ENCODE measurements at regions not wholly inside any gene's neighbourhood (a gene's known extent, or its start where the extent isn't known, plus 50 kb on each side); places are given as distances from the start of the nearest gene placed in this dataset.

DNA sequence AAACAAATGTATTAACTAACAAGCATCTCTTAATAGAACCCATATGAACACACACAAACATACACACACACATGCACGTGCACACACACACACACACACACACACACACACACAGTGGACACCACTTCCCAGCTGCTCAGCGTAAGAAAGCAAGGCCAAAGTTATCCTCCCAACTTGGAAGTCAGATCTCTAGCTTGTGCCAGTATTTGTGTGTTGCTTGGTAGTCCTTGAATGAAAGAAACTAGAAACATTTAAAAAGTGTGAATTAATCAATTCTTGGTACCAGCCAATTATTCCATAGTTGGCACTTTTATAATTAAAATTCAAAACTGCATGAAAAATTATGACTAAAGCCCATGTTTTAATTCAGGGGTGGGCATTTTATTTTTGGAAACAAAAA lies 178.1 kb downstream of the TMEM161B start:
- DNase-seq = no peak
- no peaks in the 10 kb centered on the region for H3K9me3 ChIP-seq
- intact Hi-C loops (cut with micrococcal nuclease; ENCODE audit: unreplicated experiment) = no loop called here
- H3K27me3 ChIP-seq (replicated peaks; ENCODE audit: control insufficient read depth, insufficient read depth, low read length) = no peaks in the 10 kb centered on the region
- Mint-ChIP-seq H3K36me3 (ENCODE audit: insufficient read depth, unreplicated experiment) (no peaks in the 10 kb centered on the region), H3K27ac (ENCODE audit: unreplicated experiment) (no peak overlapping the region), H3K4me1 (ENCODE audit: low read depth, unreplicated experiment) (no peaks in the 10 kb centered on the region), H3K27me3 (ENCODE audit: insufficient read depth, unreplicated experiment) (peaks cover 5% of the 10 kb centered on the region), H3K9me3 (ENCODE audit: unreplicated experiment) (no peaks in the 10 kb centered on the region), H3K4me3 (ENCODE audit: unreplicated experiment) (no peak overlapping the region)
- H3K4me3 ChIP-seq (ENCODE audit: low read depth, low read length) = no peak overlapping the region
- TF ChIP-seq, protein P1, sequence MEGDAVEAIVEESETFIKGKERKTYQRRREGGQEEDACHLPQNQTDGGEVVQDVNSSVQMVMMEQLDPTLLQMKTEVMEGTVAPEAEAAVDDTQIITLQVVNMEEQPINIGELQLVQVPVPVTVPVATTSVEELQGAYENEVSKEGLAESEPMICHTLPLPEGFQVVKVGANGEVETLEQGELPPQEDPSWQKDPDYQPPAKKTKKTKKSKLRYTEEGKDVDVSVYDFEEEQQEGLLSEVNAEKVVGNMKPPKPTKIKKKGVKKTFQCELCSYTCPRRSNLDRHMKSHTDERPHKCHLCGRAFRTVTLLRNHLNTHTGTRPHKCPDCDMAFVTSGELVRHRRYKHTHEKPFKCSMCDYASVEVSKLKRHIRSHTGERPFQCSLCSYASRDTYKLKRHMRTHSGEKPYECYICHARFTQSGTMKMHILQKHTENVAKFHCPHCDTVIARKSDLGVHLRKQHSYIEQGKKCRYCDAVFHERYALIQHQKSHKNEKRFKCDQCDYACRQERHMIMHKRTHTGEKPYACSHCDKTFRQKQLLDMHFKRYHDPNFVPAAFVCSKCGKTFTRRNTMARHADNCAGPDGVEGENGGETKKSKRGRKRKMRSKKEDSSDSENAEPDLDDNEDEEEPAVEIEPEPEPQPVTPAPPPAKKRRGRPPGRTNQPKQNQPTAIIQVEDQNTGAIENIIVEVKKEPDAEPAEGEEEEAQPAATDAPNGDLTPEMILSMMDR (IDR thresholded peaks at IDR 0.05; ENCODE audit: insufficient read depth in 1 of 2, low read depth in 1 of 2, low read length in 1 of 2, severe bottlenecking in 1 of 2, unreplicated experiment in 1 of 2) = no peak
- H3K36me3 ChIP-seq (ENCODE audit: control insufficient read depth, insufficient read depth, low read length) = no peaks in the 10 kb centered on the region
- no TSS peak for BruUV-seq (replicated peaks)
- CTCF ChIA-PET = interaction anchor here (0.7 kb wide), 1 partner anchor 50 kb away, joined by 4 read pairs; no protein-coding TSS in a partner anchor
- POLR2A ChIA-PET = no interaction called here
- peaks cover 7% of the 10 kb centered on the region; the same call in 1 of the 2 replicates for H3K4me1 ChIP-seq

GRCh38 chr5:88089719-88090390 lies 178.8 kb downstream of the TMEM161B start:
- TF ChIP-seq, protein P1 (IDR thresholded peaks at IDR 0.05; ENCODE audit: insufficient read depth in 1 of 2, low read depth in 1 of 2, low read length in 1 of 2, severe bottlenecking in 1 of 2, unreplicated experiment in 1 of 2) = no peak
- ChIA-PET CTCF (interaction anchor here (0.7 kb wide), 1 partner anchor 51 kb away, joined by 4 read pairs; no protein-coding TSS in a partner anchor), POLR2A (no interaction called here)
- no peaks in the 10 kb centered on the region for H3K27me3 ChIP-seq (replicated peaks; ENCODE audit: control insufficient read depth, insufficient read depth, low read length)
- BruUV-seq (replicated peaks) = no TSS peak
- peaks cover 7% of the 10 kb centered on the region; the same call in 1 of the 2 replicates for H3K4me1 ChIP-seq
- peaks cover 5% of the 10 kb centered on the region for H3K27me3 Mint-ChIP-seq (ENCODE audit: insufficient read depth, unreplicated experiment)
- H3K4me1 Mint-ChIP-seq (ENCODE audit: low read depth, unreplicated experiment) = no peaks in the 10 kb centered on the region
- no peaks in the 10 kb centered on the region for H3K9me3 ChIP-seq
- no peaks in the 10 kb centered on the region for H3K36me3 Mint-ChIP-seq (ENCODE audit: insufficient read depth, unreplicated experiment)
- no peaks in the 10 kb centered on the region for H3K36me3 ChIP-seq (ENCODE audit: control insufficient read depth, insufficient read depth, low read length)
- intact Hi-C loops (cut with micrococcal nuclease; ENCODE audit: unreplicated experiment) = no loop called here
- no peak for DNase-seq
- no peaks in the 10 kb centered on the region for H3K9me3 Mint-ChIP-seq (ENCODE audit: unreplicated experiment)
- no peak overlapping the region for H3K4me3 Mint-ChIP-seq (ENCODE audit: unreplicated experiment)
- no peak overlapping the region for H3K4me3 ChIP-seq (ENCODE audit: low read depth, low read length)
- no peak overlapping the region for H3K27ac Mint-ChIP-seq (ENCODE audit: unreplicated experiment)

DNA sequence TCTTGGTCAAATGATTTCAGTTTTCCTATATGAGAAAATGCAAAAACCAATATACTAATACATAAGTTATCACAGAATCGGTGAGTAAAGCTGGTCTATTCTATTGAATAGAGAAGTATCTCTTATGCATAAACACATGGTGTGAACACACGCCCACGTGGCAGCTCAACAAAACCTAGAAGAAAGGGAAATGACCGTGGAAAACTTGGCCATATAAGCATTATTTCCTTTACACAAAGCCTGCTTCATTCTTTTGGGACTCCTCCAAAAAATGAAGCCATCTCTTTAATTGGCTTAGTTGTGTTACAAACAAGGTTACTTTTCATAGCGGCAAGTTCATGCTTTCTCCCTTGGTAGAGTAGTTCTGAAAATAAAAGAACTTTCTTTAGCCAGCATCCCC lies 183.2 kb downstream of the TMEM161B start:
- ChIA-PET CTCF (no interaction called here), POLR2A (no interaction called here)
- no peak overlapping the region for H3K4me3 ChIP-seq (ENCODE audit: low read depth, low read length)
- no peaks in the 10 kb centered on the region for H3K36me3 Mint-ChIP-seq (ENCODE audit: insufficient read depth, unreplicated experiment)
- TF ChIP-seq, protein P1 (IDR thresholded peaks at IDR 0.05; ENCODE audit: insufficient read depth in 1 of 2, low read depth in 1 of 2, low read length in 1 of 2, severe bottlenecking in 1 of 2, unreplicated experiment in 1 of 2) = no peak
- DNase-seq = no peak
- H3K4me1 Mint-ChIP-seq (ENCODE audit: low read depth, unreplicated experiment) = no peaks in the 10 kb centered on the region
- no peaks in the 10 kb centered on the region for H3K4me1 ChIP-seq
- H3K27me3 ChIP-seq (replicated peaks; ENCODE audit: control insufficient read depth, insufficient read depth, low read length) = no peaks in the 10 kb centered on the region
- H3K9me3 ChIP-seq = no peaks in the 10 kb centered on the region
- H3K27me3 Mint-ChIP-seq (ENCODE audit: insufficient read depth, unreplicated experiment) = no peaks in the 10 kb centered on the region
- no peak overlapping the region for H3K4me3 Mint-ChIP-seq (ENCODE audit: unreplicated experiment)
- no TSS peak for BruUV-seq (replicated peaks)
- no peaks in the 10 kb centered on the region for H3K9me3 Mint-ChIP-seq (ENCODE audit: unreplicated experiment)
- no peaks in the 10 kb centered on the region for H3K36me3 ChIP-seq (ENCODE audit: control insufficient read depth, insufficient read depth, low read length)
- H3K27ac Mint-ChIP-seq (ENCODE audit: unreplicated experiment) = no peak overlapping the region
- intact Hi-C loops (cut with micrococcal nuclease; ENCODE audit: unreplicated experiment) = no loop called here
